GM23248 (cell line): ENCODE measurements at regions not wholly inside any gene's neighbourhood (a gene's known extent, or its start where the extent isn't known, plus 50 kb on each side); places are given as distances from the start of the nearest gene placed in this dataset.
A peak's percentile ranks its signal among the peaks of the same experiment; 100 is the strongest.
"Not testable (repeated sequence)": the region's sequence is repeated elsewhere in the genome, so short reads cannot be mapped to it uniquely, and the experiment has no call there.

Experiments used
- DNase-seq: peaks from one replicate; pipeline ENCODE4 v3.0.0-alpha.2; 2015
- H2AFZ ChIP-seq: fragments of 200-600 bp; sonication (generic); 2 replicates; pipeline ENCODE4 v1.6.1; 2016; ENCODE audit warnings: antibody characterized with exemption
- H3F3A ChIP-seq: fragments of 200-600 bp; sonication (generic); 2 replicates; pipeline ENCODE4 v1.6.1; 2016; ENCODE audit warnings: mild to moderate bottlenecking, antibody characterized with exemption, mixed run types; ENCODE audit not compliant: insufficient read depth
- H3K27ac ChIP-seq: fragments of 200-600 bp; sonication (generic); 2 replicates; pipeline ENCODE4 v1.5.1; 2016; ENCODE audit warnings: mild to moderate bottlenecking
- H3K27me3 ChIP-seq: fragments of 200-600 bp; sonication (generic); replicated peaks from 2 replicates; pipeline ENCODE4 v1.6.1; 2016; ENCODE audit warnings: mild to moderate bottlenecking; ENCODE audit not compliant: insufficient read depth
- H3K36me3 ChIP-seq: fragments of 200-600 bp; sonication (generic); 2 replicates; pipeline ENCODE4 v1.6.1; 2016; ENCODE audit warnings: low read depth, mild to moderate bottlenecking
- H3K4me1 ChIP-seq: fragments of 200-600 bp; sonication (generic); 2 replicates; pipeline ENCODE4 v1.6.1; 2016; ENCODE audit warnings: mild to moderate bottlenecking; ENCODE audit not compliant: insufficient read depth
- H3K4me2 ChIP-seq: fragments of 200-600 bp; sonication (generic); one replicate; pipeline ENCODE4 v1.6.1; 2016; ENCODE audit warnings: mild to moderate bottlenecking; ENCODE audit not compliant: unreplicated experiment
- H3K4me3 ChIP-seq: fragments of 200-600 bp; sonication (generic); 2 replicates; pipeline ENCODE4 v1.5.1; 2016; ENCODE audit warnings: mild to moderate bottlenecking
- H3K79me2 ChIP-seq: fragments of 200-600 bp; sonication (generic); 2 replicates; pipeline ENCODE4 v1.6.1; 2016; ENCODE audit warnings: mild to moderate bottlenecking; ENCODE audit not compliant: insufficient read depth
- H3K9ac ChIP-seq: fragments of 200-600 bp; sonication (generic); 2 replicates; pipeline ENCODE4 v1.6.1; 2016; ENCODE audit warnings: mild to moderate bottlenecking
- H3K9me2 ChIP-seq: fragments of 200-600 bp; sonication (generic); 2 replicates; pipeline ENCODE4 v1.6.1; 2016; ENCODE audit warnings: mixed run types, mild to moderate bottlenecking, moderate library complexity; ENCODE audit not compliant: insufficient read depth
- H3K9me3 ChIP-seq: fragments of 200-600 bp; sonication (generic); one replicate; pipeline ENCODE4 v1.6.1; 2017; ENCODE audit warnings: low read depth
- H4K20me1 ChIP-seq: fragments of 200-600 bp; sonication (generic); 2 replicates; pipeline ENCODE4 v1.6.0; 2016; ENCODE audit not compliant: insufficient read depth
- EZH2 ChIP-seq: fragments of 200-600 bp; sonication (generic); IDR thresholded peaks from 2 replicates; pipeline ENCODE4 v1.6.1; 2018; ENCODE audit warnings: antibody characterized with exemption, mild to moderate bottlenecking; ENCODE audit not compliant: insufficient read depth, poor library complexity, severe bottlenecking
- EZH2phosphoT487 ChIP-seq: fragments of 200-600 bp; sonication (generic); IDR thresholded peaks from 2 replicates; pipeline ENCODE4 v1.6.1; 2018; ENCODE audit warnings: antibody characterized with exemption, moderate library complexity, mild to moderate bottlenecking, low read depth; ENCODE audit not compliant: insufficient read depth
- WGBS, 2 experiments: methylation state at CpG; one replicate each; pipeline ENCODE4 v1.1.6; 2015 to 2017; ENCODE audit warnings: low lambda C conversion rate in 2 of 2, low coverage in 1 of 2; ENCODE audit errors: missing lambda C conversion rate in 2 of 2; 5-methylcytosine and 5-hydroxymethylcytosine counted together
- in situ Hi-C: fragments of 300-500 bp; cut with MboI; formaldehyde crosslinking; loops from 2 replicates; pipeline ENCODE4 v1.15.0; 2020

DNA sequence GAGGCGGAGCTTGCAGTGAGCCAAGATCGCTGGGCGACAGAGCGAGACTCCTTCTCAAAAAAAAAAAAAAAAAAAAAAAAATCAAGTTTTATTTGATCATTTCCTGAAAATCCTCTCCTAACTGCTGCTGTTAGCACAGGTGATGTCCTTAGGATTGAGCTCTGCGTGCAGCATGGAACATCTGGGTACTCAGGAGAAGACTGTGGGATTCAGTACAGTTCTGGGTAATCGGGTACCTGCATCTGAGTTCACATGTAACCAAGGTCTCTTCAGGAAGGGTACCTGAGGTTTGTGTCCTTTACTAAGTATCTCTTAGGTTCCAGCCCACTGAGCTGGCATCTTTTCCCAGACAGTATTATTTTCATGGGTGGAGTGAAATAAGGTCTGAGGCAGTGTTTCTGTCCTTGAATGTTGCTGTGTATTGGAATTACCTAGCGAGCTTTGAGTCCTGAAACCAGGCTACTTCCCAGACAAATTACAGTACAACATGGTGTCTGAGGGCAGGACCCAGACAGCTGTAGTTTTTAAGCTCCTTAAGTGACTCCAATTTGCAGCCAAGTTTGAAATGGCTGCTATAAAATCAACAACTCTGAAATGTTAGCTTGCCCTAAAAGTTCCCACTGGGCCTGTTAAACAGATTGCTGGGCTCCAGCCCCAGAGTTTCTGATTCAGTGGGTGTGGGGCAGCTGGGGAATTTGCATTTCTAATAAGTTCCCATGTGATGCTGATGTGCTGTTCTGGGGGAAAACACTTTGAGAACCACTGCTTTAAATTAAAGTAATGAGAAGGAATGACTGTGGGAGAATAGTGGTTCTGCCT lies 120.5 kb downstream of the PMAIP1 start:
- Histone ChIP-seq H2AFZ (peak overlapping the region; percentile 40; the same call in 1 of the 2 replicates), H3K27ac (no peak overlapping the region)

DNA sequence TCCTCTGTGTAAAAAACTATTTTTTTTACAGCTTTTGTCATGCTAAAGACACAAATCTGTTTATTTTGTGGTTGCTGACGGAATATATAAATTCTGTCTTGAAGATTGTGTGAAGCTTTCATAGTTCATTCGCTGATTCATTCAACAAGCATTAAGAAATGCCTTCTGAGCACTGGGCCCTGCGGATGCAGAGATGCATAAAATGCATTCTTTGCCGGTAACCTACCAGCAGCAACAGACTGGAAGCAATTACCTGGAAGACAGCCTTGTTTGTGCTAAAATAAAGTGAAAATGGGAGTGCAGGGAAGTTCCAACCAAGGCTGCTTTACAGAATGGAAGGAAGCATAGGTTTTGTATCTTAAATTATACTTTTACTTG lies 119.7 kb downstream of the PMAIP1 start:
- Histone ChIP-seq H3K9me2 (no peaks in the 10 kb centered on the region), H3K4me1 (peaks cover 40% of the 10 kb centered on the region), H3F3A (peaks cover 28% of the 10 kb centered on the region), H3K4me3 (peak overlapping the region; percentile 32; the same call in 1 of the 2 replicates), H3K79me2 (no peaks in the 10 kb centered on the region), H3K27ac (peak overlapping the region; percentile 64), H2AFZ (no peak overlapping the region), H3K9me3 (no peaks in the 10 kb centered on the region), H3K4me2 (peak overlapping the region; percentile 66), H4K20me1 (no peaks in the 10 kb centered on the region), H3K9ac (peak overlapping the region; percentile 38), H3K27me3 (no peaks in the 10 kb centered on the region), H3K36me3 (no peaks in the 10 kb centered on the region)
- WGBS, 2 experiments: 4 to 5% methylated on average over 4 of the region's 4 CpGs
- in situ Hi-C loops: loop anchor here (25.0 kb wide), 1 partner anchor 393 kb away; no protein-coding TSS in a partner anchor
- no peak for TF ChIP-seq EZH2
- no peak for TF ChIP-seq EZH2phosphoT487
- peak; percentile 86 for DNase-seq

More for the DNA sequence above, 120.5 kb downstream of the PMAIP1 start:
- H3K4me3 ChIP-seq: no peak overlapping the region
- no peak overlapping the region for H3K9ac ChIP-seq
- no peaks in the 10 kb centered on the region for H3K9me2 ChIP-seq
- DNase-seq: peak; percentile 28
- no peaks in the 10 kb centered on the region for H3K79me2 ChIP-seq
- 93 to 94% methylated on average over 7 of the region's 7 CpGs for WGBS, 2 experiments
- H4K20me1 ChIP-seq: no peaks in the 10 kb centered on the region
- peaks cover 28% of the 10 kb centered on the region for H3F3A ChIP-seq
- no peaks in the 10 kb centered on the region for H3K36me3 ChIP-seq
- TF ChIP-seq EZH2 (no peak), EZH2phosphoT487 (no peak)
- H3K27me3 ChIP-seq: no peaks in the 10 kb centered on the region
- peak overlapping the region; percentile 17 for H3K4me2 ChIP-seq
- in situ Hi-C loops: loop anchor here (25.0 kb wide), 1 partner anchor 392 kb away; no protein-coding TSS in a partner anchor
- no peaks in the 10 kb centered on the region for H3K9me3 ChIP-seq
- peaks cover 47% of the 10 kb centered on the region for H3K4me1 ChIP-seq

GRCh38 chr18:60018618-60019462 lies 119.0 kb downstream of the PMAIP1 start:
- peaks cover 40% of the 10 kb centered on the region for H3K4me1 ChIP-seq
- peak overlapping the region; percentile 38 for H3K9ac ChIP-seq
- peak; percentile 69 for DNase-seq
- no peaks in the 10 kb centered on the region for H3K79me2 ChIP-seq
- no peaks in the 10 kb centered on the region for H3K9me2 ChIP-seq
- WGBS, 2 experiments: 4% methylated on average over 3 of the region's 3 CpGs
- H3K9me3 ChIP-seq: no peaks in the 10 kb centered on the region
- peak overlapping the region; percentile 32; the same call in 1 of the 2 replicates for H3K4me3 ChIP-seq
- peak overlapping the region; percentile 66 for H3K4me2 ChIP-seq
- H4K20me1 ChIP-seq: no peaks in the 10 kb centered on the region
- H3F3A ChIP-seq: peaks cover 28% of the 10 kb centered on the region
- peak overlapping the region; percentile 64 for H3K27ac ChIP-seq
- no peak for TF ChIP-seq EZH2
- TF ChIP-seq EZH2phosphoT487: no peak
- H2AFZ ChIP-seq: no peak overlapping the region
- no peaks in the 10 kb centered on the region for H3K27me3 ChIP-seq
- H3K36me3 ChIP-seq: no peaks in the 10 kb centered on the region
- in situ Hi-C loops: loop anchor here (25.0 kb wide), 1 partner anchor 393 kb away; no protein-coding TSS in a partner anchor

DNA sequence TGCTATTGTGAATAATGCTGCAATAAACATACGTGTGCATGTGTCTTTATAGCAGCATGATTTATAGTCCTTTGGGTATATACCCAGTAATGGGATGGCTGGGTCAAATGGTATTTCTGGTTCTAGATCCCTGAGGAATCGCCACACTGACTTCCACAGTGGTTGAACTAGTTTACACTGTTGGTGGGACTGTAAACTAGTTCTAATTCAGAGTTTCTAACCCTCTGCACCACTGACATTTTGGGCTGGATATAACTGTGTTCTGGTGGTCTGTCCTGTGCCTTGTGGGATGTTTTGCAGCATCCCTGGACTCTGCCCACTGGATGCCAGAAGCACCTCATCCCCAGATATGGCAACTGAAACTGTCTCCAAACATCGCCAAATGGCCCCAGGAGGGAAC lies 118.3 kb downstream of the PMAIP1 start:
- 81 to 92% methylated on average over 3 of the region's 3 CpGs for WGBS, 2 experiments
- not testable (repeated sequence) for DNase-seq
- in situ Hi-C loops: loop anchor here (25.0 kb wide), 1 partner anchor 394 kb away; no protein-coding TSS in a partner anchor

More for the DNA sequence above, 118.3 kb downstream of the PMAIP1 start:
- not testable (repeated sequence) for H3K9me3 ChIP-seq, H3K9me2 ChIP-seq, H3K4me2 ChIP-seq, H3K9ac ChIP-seq, H4K20me1 ChIP-seq, H2AFZ ChIP-seq, H3K27ac ChIP-seq, H3K4me3 ChIP-seq, H3K79me2 ChIP-seq, H3K36me3 ChIP-seq, H3K27me3 ChIP-seq
- peaks cover 40% of the 10 kb centered on the region for H3K4me1 ChIP-seq
- peaks cover 28% of the 10 kb centered on the region for H3F3A ChIP-seq
